ENCODE measurements at regions not wholly inside any gene's neighbourhood (a gene's known extent, or its start where the extent isn't known, plus 50 kb on each side); places are given as distances from the start of the nearest gene placed in this dataset.

- no peak overlapping the region for H3K9ac ChIP-seq
- no peaks in the 10 kb centered on the region for H3K4me1 ChIP-seq
- no peaks in the 10 kb centered on the region for H3K9me3 ChIP-seq (ENCODE audit: control insufficient read depth, low read length)
- no peak overlapping the region for H3K4me2 ChIP-seq (ENCODE audit: low read length)
- TF ChIP-seq CTCF (IDR thresholded peaks at IDR 0.05) = no peak
- H3K79me2 ChIP-seq = no peaks in the 10 kb centered on the region
- H3K4me3 ChIP-seq (ENCODE audit: low read depth, low read length) = no peak overlapping the region
- H3K36me3 ChIP-seq (ENCODE audit: control insufficient read depth, insufficient read depth, low read length) = no peaks in the 10 kb centered on the region
- no peak overlapping the region for H3K27ac ChIP-seq
- no peaks in the 10 kb centered on the region for H3K27me3 ChIP-seq (ENCODE audit: control insufficient read depth, insufficient read depth, low read length)
- no peak overlapping the region for H2AFZ ChIP-seq
Measured at GRCh38 chr6:2512802-2513201, 237.9 kb downstream of the MYLK4 start.

GRCh38 chr6:2510316-2510715 lies 240.4 kb downstream of the MYLK4 start:
- no peaks in the 10 kb centered on the region for H3K9me3 ChIP-seq (ENCODE audit: control insufficient read depth, low read length)
- H3K36me3 ChIP-seq (ENCODE audit: control insufficient read depth, insufficient read depth, low read length) = no peaks in the 10 kb centered on the region
- no peak overlapping the region for H2AFZ ChIP-seq
- H3K4me1 ChIP-seq = no peaks in the 10 kb centered on the region
- no peak overlapping the region for H3K9ac ChIP-seq
- no peak overlapping the region for H3K27ac ChIP-seq
- no peaks in the 10 kb centered on the region for H3K79me2 ChIP-seq
- H3K4me2 ChIP-seq (ENCODE audit: low read length) = no peak overlapping the region
- TF ChIP-seq CTCF (IDR thresholded peaks at IDR 0.05) = no peak
- H3K27me3 ChIP-seq (ENCODE audit: control insufficient read depth, insufficient read depth, low read length) = no peaks in the 10 kb centered on the region
- no peak overlapping the region for H3K4me3 ChIP-seq (ENCODE audit: low read depth, low read length)

GRCh38 chr6:2509711-2510110 lies 241.0 kb downstream of the MYLK4 start:
- TF ChIP-seq CTCF (IDR thresholded peaks at IDR 0.05) = no peak
- no peaks in the 10 kb centered on the region for H3K4me1 ChIP-seq
- H3K4me3 ChIP-seq (ENCODE audit: low read depth, low read length) = no peak overlapping the region
- H3K9me3 ChIP-seq (ENCODE audit: control insufficient read depth, low read length) = no peaks in the 10 kb centered on the region
- no peaks in the 10 kb centered on the region for H3K36me3 ChIP-seq (ENCODE audit: control insufficient read depth, insufficient read depth, low read length)
- no peak overlapping the region for H2AFZ ChIP-seq
- no peak overlapping the region for H3K4me2 ChIP-seq (ENCODE audit: low read length)
- no peaks in the 10 kb centered on the region for H3K79me2 ChIP-seq
- no peak overlapping the region for H3K9ac ChIP-seq
- H3K27me3 ChIP-seq (ENCODE audit: control insufficient read depth, insufficient read depth, low read length) = no peaks in the 10 kb centered on the region
- H3K27ac ChIP-seq = no peak overlapping the region

- H3K4me1 ChIP-seq = no peaks in the 10 kb centered on the region
- no peak overlapping the region for H3K9ac ChIP-seq
- H2AFZ ChIP-seq = no peak overlapping the region
- H3K4me2 ChIP-seq (ENCODE audit: low read length) = no peak overlapping the region
- no peaks in the 10 kb centered on the region for H3K9me3 ChIP-seq (ENCODE audit: control insufficient read depth, low read length)
- no peak overlapping the region for H3K27ac ChIP-seq
- no peak overlapping the region for H3K4me3 ChIP-seq (ENCODE audit: low read depth, low read length)
- H3K27me3 ChIP-seq (ENCODE audit: control insufficient read depth, insufficient read depth, low read length) = no peaks in the 10 kb centered on the region
- no peaks in the 10 kb centered on the region for H3K79me2 ChIP-seq
- no peak for TF ChIP-seq CTCF (IDR thresholded peaks at IDR 0.05)
- H3K36me3 ChIP-seq (ENCODE audit: control insufficient read depth, insufficient read depth, low read length) = no peaks in the 10 kb centered on the region
Measured at GRCh38 chr6:2508071-2508470, 242.7 kb downstream of the MYLK4 start.

- Histone ChIP-seq H2AFZ (no peak overlapping the region), H3K4me3 (ENCODE audit: low read depth, low read length) (no peak overlapping the region), H3K27me3 (ENCODE audit: control insufficient read depth, insufficient read depth, low read length) (no peaks in the 10 kb centered on the region), H3K36me3 (ENCODE audit: control insufficient read depth, insufficient read depth, low read length) (no peaks in the 10 kb centered on the region), H3K9me3 (ENCODE audit: control insufficient read depth, low read length) (no peaks in the 10 kb centered on the region), H3K9ac (no peak overlapping the region), H3K79me2 (no peaks in the 10 kb centered on the region), H3K4me2 (ENCODE audit: low read length) (no peak overlapping the region), H3K27ac (no peak overlapping the region), H3K4me1 (no peaks in the 10 kb centered on the region)
- TF ChIP-seq CTCF (IDR thresholded peaks at IDR 0.05) = no peak
Measured at GRCh38 chr6:2507521-2508037, 243.1 kb downstream of the MYLK4 start.

All from parathyroid adenoma (tissue), 2 donors.